ENCODE measurements at regions not wholly inside any gene's neighbourhood (a gene's known extent, or its start where the extent isn't known, plus 50 kb on each side); places are given as distances from the start of the nearest gene placed in this dataset.

- no peak for TF ChIP-seq CTCF (IDR thresholded peaks at IDR 0.05)
- no peaks in the 10 kb centered on the region for H3K36me3 Mint-ChIP-seq
- peaks cover 10 to 13% of the 10 kb centered on the region in 2 donors for H3K9me3 ChIP-seq (replicated peaks in 1 of 2; ENCODE audit: control insufficient read depth in 1 of 2, insufficient read depth in 1 of 2, low read length in 2 of 2)
Observed at GRCh38 chr1:95916616-95917015, 682.6 kb downstream of the RWDD3 start.

GRCh38 chr1:95924684-95925083 lies 690.7 kb downstream of the RWDD3 start:
- no peak for DNase-seq
- intact Hi-C loops (cut with micrococcal nuclease), result no loop called here
- H3K79me2 ChIP-seq (ENCODE audit: insufficient read depth, low read length), result no peaks in the 10 kb centered on the region
- Mint-ChIP-seq H3K36me3 (no peaks in the 10 kb centered on the region), H3K4me3 (no peak overlapping the region), H3K9me3 (peaks cover 0 to 3% (median 0%) of the 10 kb centered on the region in 7 donors), H3K27ac (no peak overlapping the region), H3K27me3 (ENCODE audit: low read depth in 3 of 3) (no peaks in the 10 kb centered on the region), H3K4me1 (no peaks in the 10 kb centered on the region)
- no peak overlapping the region for H3K4me3 ChIP-seq (replicated peaks in 1 of 3; ENCODE audit: low read depth in 2 of 3, low read length in 3 of 3)
- no peaks in the 10 kb centered on the region for H3K36me3 ChIP-seq (replicated peaks in 1 of 2; ENCODE audit: control insufficient read depth in 1 of 2, insufficient read depth in 2 of 2, low read length in 2 of 2)
- no peaks in the 10 kb centered on the region for H3K4me1 ChIP-seq (ENCODE audit: control insufficient read depth in 1 of 2, insufficient read depth in 2 of 2, low read length in 2 of 2)
- H4K20me1 ChIP-seq (ENCODE audit: insufficient read depth, low read length), result no peaks in the 10 kb centered on the region
- H3K9ac ChIP-seq (ENCODE audit: insufficient read depth, low read length, poor library complexity, severe bottlenecking), result no peak overlapping the region
- no peaks in the 10 kb centered on the region for H3K27me3 ChIP-seq (ENCODE audit: control insufficient read depth in 2 of 2, insufficient read depth in 2 of 2, low read length in 2 of 2)
- H3K4me2 ChIP-seq (replicated peaks; ENCODE audit: extremely low read depth, low read length, poor library complexity, severe bottlenecking), result no peak overlapping the region
- no peak for TF ChIP-seq CTCF (IDR thresholded peaks at IDR 0.05)
- no CpG with 5 or more reads among the region's 4 CpGs for WGBS (ENCODE audit: insufficient coverage)
- no peak overlapping the region for H3K27ac ChIP-seq (ENCODE audit: low read depth in 1 of 2, low read length in 2 of 2)
- H2AFZ ChIP-seq (ENCODE audit: insufficient read depth, low read depth, low read length, poor library complexity, severe bottlenecking), result no peak overlapping the region
- no peaks in the 10 kb centered on the region for H3K9me3 ChIP-seq (replicated peaks in 1 of 2; ENCODE audit: control insufficient read depth in 1 of 2, insufficient read depth in 1 of 2, low read length in 2 of 2)

More at GRCh38 chr1:95916616-95917015, 682.6 kb downstream of the RWDD3 start:
- no peaks in the 10 kb centered on the region for H4K20me1 ChIP-seq (ENCODE audit: insufficient read depth, low read length)
- H2AFZ ChIP-seq (ENCODE audit: insufficient read depth, low read depth, low read length, poor library complexity, severe bottlenecking), result no peak overlapping the region
- H3K4me3 ChIP-seq (replicated peaks in 1 of 3; ENCODE audit: low read depth in 2 of 3, low read length in 3 of 3), result no peak overlapping the region
- H3K4me3 Mint-ChIP-seq, result no peak overlapping the region
- H3K27ac Mint-ChIP-seq, result no peak overlapping the region
- no peak overlapping the region for H3K27ac ChIP-seq (ENCODE audit: low read depth in 1 of 2, low read length in 2 of 2)
- no peaks in the 10 kb centered on the region for H3K36me3 ChIP-seq (replicated peaks in 1 of 2; ENCODE audit: control insufficient read depth in 1 of 2, insufficient read depth in 2 of 2, low read length in 2 of 2)
- no CpG with 5 or more reads among the region's 1 CpG for WGBS (ENCODE audit: insufficient coverage)
- H3K4me1 ChIP-seq (ENCODE audit: control insufficient read depth in 1 of 2, insufficient read depth in 2 of 2, low read length in 2 of 2), result no peaks in the 10 kb centered on the region
- no peaks in the 10 kb centered on the region for H3K27me3 Mint-ChIP-seq (ENCODE audit: low read depth in 3 of 3)
- intact Hi-C loops (cut with micrococcal nuclease), result no loop called here
- no peaks in the 10 kb centered on the region for H3K4me1 Mint-ChIP-seq
- H3K27me3 ChIP-seq (ENCODE audit: control insufficient read depth in 2 of 2, insufficient read depth in 2 of 2, low read length in 2 of 2), result no peaks in the 10 kb centered on the region
- no peaks in the 10 kb centered on the region for H3K79me2 ChIP-seq (ENCODE audit: insufficient read depth, low read length)
- H3K9me3 Mint-ChIP-seq, result peaks cover 0 to 9% (median 4%) of the 10 kb centered on the region in 7 donors
- no peak overlapping the region for H3K9ac ChIP-seq (ENCODE audit: insufficient read depth, low read length, poor library complexity, severe bottlenecking)
- H3K4me2 ChIP-seq (replicated peaks; ENCODE audit: extremely low read depth, low read length, poor library complexity, severe bottlenecking), result no peak overlapping the region
- no peak for DNase-seq

Measured in CD14-positive monocyte (primary cell).